ENCODE measurements at regions not wholly inside any gene's neighbourhood (a gene's known extent, or its start where the extent isn't known, plus 50 kb on each side); places are given as distances from the start of the nearest gene placed in this dataset.

DNA sequence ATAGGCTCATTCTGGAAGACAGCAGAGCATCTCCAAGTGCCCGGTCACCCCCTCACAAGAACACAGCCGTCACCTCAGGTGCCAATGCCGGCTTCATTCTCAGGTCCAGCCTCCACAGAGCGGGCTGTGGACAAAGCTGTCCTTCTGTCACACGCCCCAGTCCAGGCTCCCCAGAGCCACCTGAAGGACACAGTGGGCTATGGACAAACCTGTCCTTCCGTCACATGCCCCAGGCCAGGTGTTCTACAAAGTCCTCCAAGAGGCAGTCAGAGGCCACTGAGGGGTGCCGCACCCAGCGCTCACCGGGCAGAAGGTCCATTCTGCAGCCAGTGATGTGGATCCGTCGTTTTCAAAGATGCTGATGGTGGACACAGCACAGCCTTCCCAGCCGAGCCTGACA lies 173.2 kb upstream of the PPP2R2D start:
- TF ChIP-seq GATA3 (IDR thresholded peaks at IDR 0.05; ENCODE audit: low read depth, low read length) (no peak), GATA2 (IDR thresholded peaks at IDR 0.05; ENCODE audit: low read depth, low read length) (no peak)

DNA sequence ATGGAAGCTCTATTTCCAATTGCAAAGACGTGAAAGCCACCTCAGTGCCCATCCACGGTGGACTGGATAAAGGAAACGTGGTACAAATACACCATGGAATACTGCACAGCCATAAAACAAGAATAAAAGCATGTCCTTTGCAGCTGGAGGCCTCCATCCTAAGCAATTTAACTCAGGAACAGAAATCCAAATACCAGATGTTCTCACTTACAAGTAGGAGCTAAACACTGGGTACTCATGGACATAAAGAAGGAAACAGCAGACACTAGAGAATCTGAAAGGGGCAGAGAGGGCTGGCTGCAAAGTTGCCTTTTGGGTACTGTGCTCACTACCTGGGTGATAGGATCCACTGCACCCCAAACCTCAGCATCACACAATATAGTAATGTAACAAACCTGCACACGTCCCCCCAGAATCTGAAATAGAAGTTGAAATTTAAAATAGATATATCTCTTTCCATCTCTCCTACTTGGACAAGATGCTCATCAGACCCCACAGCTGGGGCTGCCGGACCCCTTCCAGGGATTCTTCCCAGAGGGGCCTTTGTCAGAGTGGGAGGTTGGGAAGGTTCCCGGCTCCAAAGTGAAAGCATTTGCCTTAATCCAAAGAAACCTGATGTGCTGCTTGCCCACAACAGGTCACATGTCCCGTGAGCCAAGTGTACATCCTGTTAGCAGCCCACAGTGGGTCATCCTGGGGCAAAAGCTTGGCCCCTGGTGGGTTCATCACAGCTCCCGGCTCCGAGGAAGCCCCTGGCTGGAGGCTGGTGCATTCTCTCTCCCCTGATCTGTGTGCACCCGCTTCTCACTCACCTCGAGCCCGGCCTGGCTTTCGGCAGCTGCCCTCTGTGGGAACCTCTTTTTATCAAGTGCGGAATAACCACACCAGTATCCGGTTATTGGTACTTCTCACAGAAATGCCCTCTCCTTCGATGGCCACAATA lies 172.3 kb upstream of the PPP2R2D start:
- TF ChIP-seq GATA3 (IDR thresholded peaks at IDR 0.05; ENCODE audit: low read depth, low read length) (no peak), GATA2 (IDR thresholded peaks at IDR 0.05; ENCODE audit: low read depth, low read length) (no peak)

DNA sequence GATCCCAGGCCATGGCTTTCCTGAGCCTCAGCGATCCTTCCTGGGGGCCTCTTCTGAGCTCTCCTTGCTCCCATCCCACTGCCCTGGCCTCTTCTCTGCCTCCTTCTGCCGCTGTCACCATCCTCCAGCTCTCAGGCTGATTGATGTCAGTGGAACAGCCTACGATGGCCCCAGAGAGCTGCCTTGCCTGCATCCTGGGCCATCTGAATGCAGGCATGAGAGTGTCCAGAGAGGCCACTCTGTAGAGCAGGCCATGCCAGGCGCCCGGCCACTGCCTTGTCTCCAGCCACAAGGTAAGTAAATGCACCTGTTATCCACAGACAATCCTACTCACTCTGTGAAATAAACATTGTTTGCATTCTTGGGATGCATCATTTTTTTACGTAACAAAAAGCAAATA lies 171.4 kb upstream of the PPP2R2D start:
- TF ChIP-seq GATA3 (IDR thresholded peaks at IDR 0.05; ENCODE audit: low read depth, low read length) (no peak), GATA2 (IDR thresholded peaks at IDR 0.05; ENCODE audit: low read depth, low read length) (no peak)

DNA sequence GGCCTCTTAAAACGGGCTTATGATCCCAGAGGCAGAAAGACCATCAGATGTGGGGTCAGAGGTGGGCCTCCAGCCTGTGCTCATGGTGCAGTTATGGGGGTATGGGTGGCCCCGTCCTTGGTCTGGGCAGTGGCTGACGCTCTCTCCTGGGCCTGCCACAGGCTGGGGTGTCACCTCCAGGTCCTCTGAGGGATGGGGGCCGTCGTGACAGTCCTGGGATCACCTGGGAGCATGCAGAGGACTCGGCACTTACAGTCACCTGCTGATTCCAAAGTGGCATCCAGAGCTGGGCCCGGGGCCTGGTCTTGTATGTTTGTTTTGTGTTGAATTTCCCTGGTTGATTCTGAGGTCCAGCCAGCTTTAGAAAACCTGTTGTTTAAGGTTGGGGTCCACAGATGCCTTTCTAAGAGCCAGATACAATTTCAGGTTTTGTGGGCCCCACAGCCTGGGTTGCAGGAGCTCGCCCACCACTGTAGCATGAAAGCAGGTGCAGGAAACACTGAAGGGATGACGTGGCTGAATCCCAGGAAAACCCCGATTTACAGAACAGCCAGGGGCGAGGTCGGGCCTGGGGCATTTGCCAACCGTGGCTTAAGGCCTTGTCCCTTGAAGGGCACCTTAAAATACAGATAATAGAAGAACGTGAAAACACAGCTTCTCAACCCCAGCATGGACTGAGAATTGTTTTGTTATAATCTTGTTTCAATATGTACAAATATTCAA lies 170.7 kb upstream of the PPP2R2D start:
- TF ChIP-seq GATA3 (IDR thresholded peaks at IDR 0.05; ENCODE audit: low read depth, low read length), result no peak
- no peak for TF ChIP-seq GATA2 (IDR thresholded peaks at IDR 0.05; ENCODE audit: low read depth, low read length)

DNA sequence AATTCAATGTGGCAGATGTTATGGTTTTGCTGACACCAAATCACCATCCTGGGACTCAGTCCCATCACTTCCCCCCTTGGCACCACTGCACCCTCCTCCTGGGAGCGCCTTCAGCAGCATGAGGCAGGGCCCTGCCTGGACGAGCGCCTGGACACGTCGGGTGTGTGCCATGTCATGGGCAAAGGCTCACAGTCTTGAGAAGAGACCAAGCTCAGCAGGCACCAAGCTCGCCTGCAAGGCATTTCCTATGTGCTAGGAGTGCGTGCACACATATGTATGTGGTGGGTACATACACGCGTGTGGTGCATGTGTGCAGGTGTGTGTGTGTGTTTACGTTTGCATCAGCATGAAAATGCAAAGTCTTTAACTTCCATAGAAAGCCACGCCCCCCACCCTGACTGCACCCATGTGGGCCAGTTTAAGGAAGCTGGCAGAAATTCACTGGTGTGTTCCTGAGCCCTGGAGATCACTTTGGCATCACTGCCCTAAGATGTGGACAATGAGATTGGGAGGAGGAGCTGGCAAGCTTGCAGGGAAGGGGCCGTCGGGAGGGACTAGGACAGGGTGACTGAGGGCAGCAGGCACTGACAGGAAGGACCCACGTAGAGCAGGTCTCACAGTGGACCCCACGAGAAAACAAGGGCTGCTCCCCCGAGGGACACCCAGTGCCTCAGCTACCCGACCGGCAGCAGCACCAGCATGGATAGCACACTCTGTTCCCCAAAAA lies 169.9 kb upstream of the PPP2R2D start:
- TF ChIP-seq GATA2 (IDR thresholded peaks at IDR 0.05; ENCODE audit: low read depth, low read length), result no peak
- no peak for TF ChIP-seq GATA3 (IDR thresholded peaks at IDR 0.05; ENCODE audit: low read depth, low read length)

DNA sequence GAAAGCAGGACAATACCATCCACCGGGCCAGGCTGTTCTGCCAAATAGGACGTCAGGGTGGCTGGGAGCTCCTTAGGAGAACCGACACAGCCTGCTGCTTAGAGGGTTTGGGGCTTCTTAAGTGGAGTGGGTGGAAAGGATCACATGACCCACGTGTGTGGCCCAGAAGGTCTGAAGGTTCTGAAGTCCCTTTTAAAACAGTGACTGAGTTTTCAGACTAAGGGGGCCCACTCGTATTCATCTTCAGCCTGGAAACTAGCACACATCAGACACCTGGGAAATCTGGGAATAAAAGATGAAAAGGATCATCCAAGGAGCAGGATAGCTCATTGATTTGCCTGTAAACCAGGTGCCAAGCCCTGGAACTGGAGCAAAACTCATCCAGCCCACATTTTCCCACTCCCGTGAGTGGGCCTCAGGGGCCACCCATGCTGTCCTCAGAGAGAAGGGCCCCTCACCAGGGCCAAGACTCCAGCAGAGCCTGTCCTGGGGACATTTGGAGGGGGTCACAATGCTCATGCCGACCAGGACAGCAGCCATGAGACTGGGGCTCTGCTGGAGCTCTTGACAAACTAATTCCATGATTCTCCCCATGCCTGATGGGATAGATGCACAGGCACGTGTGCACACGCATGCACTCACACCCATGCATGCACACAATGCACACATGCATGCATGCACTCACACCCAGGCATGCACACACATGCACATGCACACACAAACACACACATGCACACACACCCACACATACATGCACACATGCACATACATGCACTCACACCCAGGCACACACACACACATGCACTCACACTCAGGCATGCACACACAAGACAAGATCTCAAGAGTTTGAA lies 168.8 kb upstream of the PPP2R2D start:
- TF ChIP-seq GATA3 (IDR thresholded peaks at IDR 0.05; ENCODE audit: low read depth, low read length) (no peak), GATA2 (IDR thresholded peaks at IDR 0.05; ENCODE audit: low read depth, low read length) (no peak)

DNA sequence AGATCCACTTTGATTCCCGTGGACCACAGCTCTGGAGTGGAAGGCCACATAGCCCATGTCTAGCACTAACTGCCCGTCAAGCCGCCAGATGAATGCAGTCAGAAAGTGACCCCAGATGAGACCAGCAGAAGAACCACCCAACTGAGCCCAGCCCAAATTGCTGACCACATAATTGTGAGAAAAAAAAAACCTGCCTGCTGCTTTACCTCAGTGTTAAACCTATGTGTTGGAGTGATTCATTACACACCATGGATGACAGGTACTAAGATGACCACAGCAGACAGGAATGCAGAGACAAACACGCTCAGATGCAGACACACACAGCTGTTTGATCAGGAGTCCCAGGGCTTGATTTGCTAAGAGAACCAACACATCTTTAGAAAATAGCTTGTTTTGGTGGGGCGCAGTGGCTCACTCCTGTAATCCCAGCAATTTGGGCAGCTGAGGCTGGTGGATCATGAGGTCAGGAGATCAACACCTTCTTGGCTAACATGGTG lies 168.1 kb upstream of the PPP2R2D start:
- no peak for TF ChIP-seq GATA2 (IDR thresholded peaks at IDR 0.05; ENCODE audit: low read depth, low read length)
- no peak for TF ChIP-seq GATA3 (IDR thresholded peaks at IDR 0.05; ENCODE audit: low read depth, low read length)

DNA sequence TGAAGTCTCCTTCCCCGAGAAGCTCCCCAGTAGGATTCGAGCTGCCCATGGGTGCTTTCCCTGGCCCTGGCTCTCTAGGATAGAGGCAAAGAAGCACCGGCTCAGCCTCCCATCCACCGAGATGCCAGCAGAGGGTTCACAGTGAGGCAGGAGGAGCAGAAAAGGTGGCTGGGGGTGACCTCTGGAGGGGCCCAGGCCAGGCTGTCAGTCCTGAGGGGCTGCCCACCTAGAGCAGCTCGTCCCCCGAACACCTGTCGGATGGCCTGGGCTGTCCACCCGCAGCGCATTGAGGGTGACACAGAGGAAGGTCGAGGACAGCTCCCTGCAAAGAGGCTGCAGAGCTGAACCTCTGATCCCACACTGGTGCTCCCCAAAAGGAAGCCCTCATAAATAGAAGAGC lies 167.2 kb upstream of the PPP2R2D start:
- TF ChIP-seq GATA3 (IDR thresholded peaks at IDR 0.05; ENCODE audit: low read depth, low read length) (no peak), GATA2 (IDR thresholded peaks at IDR 0.05; ENCODE audit: low read depth, low read length) (no peak)

DNA sequence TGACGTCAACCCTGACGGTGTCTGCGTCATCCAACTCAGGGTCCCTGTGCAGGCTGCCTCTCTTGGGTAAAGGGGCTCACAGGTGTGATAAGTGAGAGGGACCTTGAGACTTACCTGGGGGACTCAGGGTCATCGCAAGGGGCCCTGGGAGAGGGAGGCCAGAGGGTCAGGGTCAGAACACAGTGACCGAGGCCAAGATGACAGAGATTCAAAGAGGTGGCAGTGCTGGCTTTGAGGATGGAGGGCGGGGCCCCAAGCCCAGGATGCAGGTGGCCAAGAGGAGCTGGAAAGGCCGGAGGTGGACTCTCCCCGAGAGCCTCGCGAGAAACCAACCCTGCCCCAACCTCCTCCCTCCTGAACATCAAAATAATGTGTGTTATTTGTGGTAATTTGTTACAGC lies 165.2 kb upstream of the PPP2R2D start:
- TF ChIP-seq GATA2 (IDR thresholded peaks at IDR 0.05; ENCODE audit: low read depth, low read length) (no peak), GATA3 (IDR thresholded peaks at IDR 0.05; ENCODE audit: low read depth, low read length) (no peak)

DNA sequence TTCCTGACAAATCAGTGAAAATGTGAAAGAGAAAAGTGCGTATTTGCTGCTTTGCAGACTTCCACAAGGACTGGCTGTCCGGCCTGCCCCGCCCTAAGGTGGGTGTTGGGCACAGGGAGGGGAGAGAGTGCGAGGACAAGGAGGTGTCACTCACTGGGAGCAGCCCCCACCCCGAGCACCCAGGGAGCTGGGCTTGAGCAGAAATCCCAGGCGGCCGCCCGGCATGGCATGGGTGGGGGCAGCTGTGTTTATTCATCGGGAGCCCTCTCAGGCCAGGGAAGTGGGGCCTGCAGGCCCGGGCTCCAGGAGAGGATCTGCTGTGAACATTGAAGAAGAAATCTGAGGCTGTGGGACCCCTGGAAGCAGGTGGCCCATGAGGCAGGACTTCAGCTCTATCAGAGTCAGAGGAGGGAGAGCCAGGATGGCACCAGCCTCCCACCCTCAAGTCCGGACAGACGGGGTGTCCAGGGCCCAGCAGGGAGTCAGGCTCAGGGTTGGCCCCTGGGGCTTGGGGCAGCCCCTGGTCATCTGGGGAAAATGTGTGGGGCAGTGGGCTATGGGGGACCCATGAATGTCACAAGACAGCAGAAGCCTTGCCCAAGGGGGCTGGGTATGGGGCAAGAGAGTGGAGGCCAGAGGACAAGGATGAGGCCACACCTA lies 164.4 kb upstream of the PPP2R2D start:
- no peak for TF ChIP-seq GATA3 (IDR thresholded peaks at IDR 0.05; ENCODE audit: low read depth, low read length)
- TF ChIP-seq GATA2 (IDR thresholded peaks at IDR 0.05; ENCODE audit: low read depth, low read length), result no peak

DNA sequence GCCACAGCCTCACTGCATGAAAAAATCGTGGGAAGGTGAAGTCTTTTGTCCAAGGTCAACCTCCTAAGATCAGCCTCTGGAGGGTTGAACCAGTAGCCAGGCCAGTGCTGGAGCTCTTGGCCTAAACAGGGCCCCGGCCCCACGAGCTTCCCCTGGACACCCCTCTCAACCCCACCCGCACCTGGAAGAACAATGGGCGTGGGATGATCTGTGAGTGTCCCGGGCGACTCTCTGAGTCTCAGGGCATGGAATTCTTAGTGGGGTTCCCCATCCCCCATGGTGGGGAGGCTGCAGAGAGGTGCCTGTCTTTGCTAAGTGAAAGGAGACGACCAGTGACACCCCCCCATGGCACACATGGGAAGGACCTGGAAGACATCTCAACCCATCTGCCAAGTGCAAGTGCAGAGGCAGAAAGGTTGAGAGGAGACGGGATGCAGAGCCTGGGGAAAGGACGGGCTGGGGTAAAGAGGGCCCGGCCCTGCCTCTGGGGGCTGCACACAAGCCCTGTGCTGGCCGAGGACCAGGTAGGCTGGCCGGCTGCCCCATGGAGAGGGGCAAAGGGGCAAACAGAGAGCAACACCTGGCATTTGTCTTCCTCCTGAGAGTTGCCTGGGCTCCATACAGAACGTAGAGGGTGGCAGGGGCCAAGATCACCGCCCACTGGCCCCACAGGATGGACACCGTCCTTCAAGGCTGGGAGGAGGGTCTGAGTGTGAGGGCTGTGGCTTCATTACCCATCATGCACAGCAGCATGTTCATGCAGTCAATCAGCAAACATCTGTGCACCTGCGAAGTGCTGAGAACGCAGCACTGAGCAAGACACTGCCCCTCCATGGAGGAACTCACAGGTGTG lies 163.0 kb upstream of the PPP2R2D start:
- TF ChIP-seq GATA3 (IDR thresholded peaks at IDR 0.05; ENCODE audit: low read depth, low read length), result no peak
- no peak for TF ChIP-seq GATA2 (IDR thresholded peaks at IDR 0.05; ENCODE audit: low read depth, low read length)

DNA sequence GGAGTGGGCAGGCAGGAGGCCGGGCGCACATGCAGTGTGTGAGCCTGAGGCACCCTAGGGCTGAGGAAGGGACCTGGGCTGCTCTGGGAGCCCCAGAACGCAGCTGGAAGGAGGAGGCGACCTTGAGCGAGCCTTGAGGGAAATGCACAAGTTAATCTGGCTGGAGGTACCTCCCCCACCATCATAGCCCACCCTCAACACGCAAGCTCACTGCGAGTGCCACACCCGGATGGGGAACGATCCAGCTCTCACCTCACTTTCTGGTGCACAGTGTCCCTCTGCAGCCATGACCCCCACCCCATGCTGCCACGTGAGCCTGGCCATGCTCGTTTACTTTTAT lies 162.4 kb upstream of the PPP2R2D start:
- TF ChIP-seq GATA3 (IDR thresholded peaks at IDR 0.05; ENCODE audit: low read depth, low read length) (no peak), GATA2 (IDR thresholded peaks at IDR 0.05; ENCODE audit: low read depth, low read length) (no peak)

Measured in SH-SY5Y (cell line).